ENCODE measurements at regions not wholly inside any gene's neighbourhood (a gene's known extent, or its start where the extent isn't known, plus 50 kb on each side); places are given as distances from the start of the nearest gene placed in this dataset.

GRCh38 chr9:80932947-80933780, 756.2 kb downstream of the TLE1 start:
- DNase-seq (ENCODE audit: insufficient read length, low spot score) (no peak), FAIRE-seq (no peak)
- no peak for TF ChIP-seq POLR2A (IDR thresholded peaks at IDR 0.05; ENCODE audit: low read depth, low read length)

GRCh38 chr9:80932181-80932580, 757.2 kb downstream of the TLE1 start:
- DNase-seq (ENCODE audit: insufficient read length, low spot score), result no peak
- peak; percentile 20 for FAIRE-seq
- no peak for TF ChIP-seq POLR2A (IDR thresholded peaks at IDR 0.05; ENCODE audit: low read depth, low read length)

- FAIRE-seq (peak; percentile 80), DNase-seq (ENCODE audit: insufficient read length, low spot score) (no peak)
- no peak for TF ChIP-seq POLR2A (IDR thresholded peaks at IDR 0.05; ENCODE audit: low read depth, low read length)
Observed at GRCh38 chr9:80931163-80931562, 758.2 kb downstream of the TLE1 start.

GRCh38 chr9:80928697-80929096, 760.6 kb downstream of the TLE1 start:
- DNase-seq (ENCODE audit: insufficient read length, low spot score), result no peak
- FAIRE-seq, result peak; percentile 20
- TF ChIP-seq POLR2A (IDR thresholded peaks at IDR 0.05; ENCODE audit: low read depth, low read length), result no peak

- DNase-seq (ENCODE audit: insufficient read length, low spot score) (no peak), FAIRE-seq (no peak)
- no peak for TF ChIP-seq POLR2A (IDR thresholded peaks at IDR 0.05; ENCODE audit: low read depth, low read length)
Observed at GRCh38 chr9:80926611-80927010, 762.7 kb downstream of the TLE1 start.

GRCh38 chr9:80922544-80922943, 766.8 kb downstream of the TLE1 start:
- DNase-seq (ENCODE audit: insufficient read length, low spot score), result no peak
- FAIRE-seq, result no peak
- no peak for TF ChIP-seq POLR2A (IDR thresholded peaks at IDR 0.05; ENCODE audit: low read depth, low read length)

GRCh38 chr9:80906728-80907127, 782.6 kb downstream of the TLE1 start:
- FAIRE-seq, result no peak
- no peak for DNase-seq (ENCODE audit: insufficient read length, low spot score)
- TF ChIP-seq POLR2A (IDR thresholded peaks at IDR 0.05; ENCODE audit: low read depth, low read length), result no peak

- FAIRE-seq (peak; percentile 81), DNase-seq (ENCODE audit: insufficient read length, low spot score) (no peak)
- TF ChIP-seq POLR2A (IDR thresholded peaks at IDR 0.05; ENCODE audit: low read depth, low read length), result no peak
Observed at GRCh38 chr9:80899208-80899607, 790.1 kb downstream of the TLE1 start.

- FAIRE-seq (no peak), DNase-seq (ENCODE audit: insufficient read length, low spot score) (no peak)
- no peak for TF ChIP-seq POLR2A (IDR thresholded peaks at IDR 0.05; ENCODE audit: low read depth, low read length)
Observed at GRCh38 chr9:80893190-80893589, 796.2 kb downstream of the TLE1 start.

GRCh38 chr9:80892703-80893102, 796.6 kb downstream of the TLE1 start:
- no peak for TF ChIP-seq POLR2A (IDR thresholded peaks at IDR 0.05; ENCODE audit: low read depth, low read length)
- no peak for DNase-seq (ENCODE audit: insufficient read length, low spot score)

GRCh38 chr9:80890124-80890523, 799.2 kb downstream of the TLE1 start:
- TF ChIP-seq POLR2A (IDR thresholded peaks at IDR 0.05; ENCODE audit: low read depth, low read length), result no peak
- FAIRE-seq, result peak; percentile 61
- DNase-seq (ENCODE audit: insufficient read length, low spot score), result no peak

More at GRCh38 chr9:80892703-80893102, 796.6 kb downstream of the TLE1 start:
- peak; percentile 58 for FAIRE-seq

- TF ChIP-seq POLR2A (IDR thresholded peaks at IDR 0.05; ENCODE audit: low read depth, low read length), result no peak
- FAIRE-seq (peak; percentile 62), DNase-seq (ENCODE audit: insufficient read length, low spot score) (no peak)
Observed at GRCh38 chr9:80885894-80886293, 803.5 kb downstream of the TLE1 start.

GRCh38 chr9:80883826-80884579, 805.3 kb downstream of the TLE1 start:
- FAIRE-seq, result peak; percentile 36

GRCh38 chr9:80883426-80883825, 805.9 kb downstream of the TLE1 start:
- FAIRE-seq, result no peak
- DNase-seq (ENCODE audit: insufficient read length, low spot score), result no peak
- no peak for TF ChIP-seq POLR2A (IDR thresholded peaks at IDR 0.05; ENCODE audit: low read depth, low read length)

More at GRCh38 chr9:80883826-80884579, 805.3 kb downstream of the TLE1 start:
- no peak for TF ChIP-seq POLR2A (IDR thresholded peaks at IDR 0.05; ENCODE audit: low read depth, low read length)
- no peak for DNase-seq (ENCODE audit: insufficient read length, low spot score)

Data from H54 (cell line).